Left ventricle myocardium superior (tissue), 1 donor: ENCODE measurements at regions not wholly inside any gene's neighbourhood (a gene's known extent, or its start where the extent isn't known, plus 50 kb on each side); places are given as distances from the start of the nearest gene placed in this dataset.
"Not testable (repeated sequence)": the region's sequence is repeated elsewhere in the genome, so short reads cannot be mapped to it uniquely, and the experiment has no call there.

Experiments used
- ATAC-seq: fragments of 200-7000 bp; cut with Tn5 transposase; one replicate; pipeline ENCODE4 v1.9.1; 2020; ENCODE audit warnings: mild to moderate bottlenecking, moderate library complexity
- DNase-seq: peaks from one replicate; pipeline ENCODE4 v3.0.0-alpha.2; 2020
- intact Hi-C: fragments of 100-400 bp; cut with micrococcal nuclease; formaldehyde crosslinking; loops from one replicate; pipeline ENCODE4 v1.11.0; 2022
- donor health status: DM: no; HTN: yes; CAD: no; lungs with severe emphysema.

GRCh38 chr13:65236841-65237418, 1993.2 kb downstream of the PCDH9 start:
- intact Hi-C loops: no loop called here
- ATAC-seq (no peak), DNase-seq (no peak)

- intact Hi-C loops: no loop called here
- no peak for ATAC-seq
Observed at GRCh38 chr13:65217471-65217995, 2012.6 kb downstream of the PCDH9 start.

GRCh38 chr13:65202845-65203244, 2027.3 kb downstream of the PCDH9 start:
- intact Hi-C loops, ATAC-seq, DNase-seq: not testable (repeated sequence)

More at GRCh38 chr13:65217471-65217995, 2012.6 kb downstream of the PCDH9 start:
- no peak for DNase-seq

- no peak for DNase-seq
- intact Hi-C loops: no loop called here
- no peak for ATAC-seq
Observed at GRCh38 chr13:65188721-65189120, 2041.4 kb downstream of the PCDH9 start.

GRCh38 chr13:65168026-65168425, 2062.1 kb downstream of the PCDH9 start:
- DNase-seq: no peak
- intact Hi-C loops: no loop called here
- no peak for ATAC-seq

- intact Hi-C loops: no loop called here
- DNase-seq (no peak), ATAC-seq (no peak)
Observed at GRCh38 chr13:65166675-65167074, 2063.5 kb downstream of the PCDH9 start.

- DNase-seq: no peak
- ATAC-seq: no peak
- intact Hi-C loops: no loop called here
Observed at GRCh38 chr13:65159803-65160202, 2070.3 kb downstream of the PCDH9 start.

GRCh38 chr13:65155861-65156260, 2074.3 kb downstream of the PCDH9 start:
- intact Hi-C loops: no loop called here
- ATAC-seq (no peak), DNase-seq (no peak)

GRCh38 chr13:65154661-65155447, 2075.3 kb downstream of the PCDH9 start:
- intact Hi-C loops: no loop called here
- DNase-seq (no peak), ATAC-seq (no peak)

GRCh38 chr13:65149687-65150086, 2080.4 kb downstream of the PCDH9 start:
- ATAC-seq (no peak), DNase-seq (no peak)
- intact Hi-C loops: no loop called here

GRCh38 chr13:65143920-65144319, 2086.2 kb downstream of the PCDH9 start:
- DNase-seq (no peak), ATAC-seq (no peak)
- intact Hi-C loops: no loop called here

- no peak for ATAC-seq
- intact Hi-C loops: no loop called here
- no peak for DNase-seq
Observed at GRCh38 chr13:65133094-65133493, 2097.0 kb downstream of the PCDH9 start.

GRCh38 chr13:65125236-65125635, 2104.9 kb downstream of the PCDH9 start:
- DNase-seq (no peak), ATAC-seq (no peak)
- intact Hi-C loops: no loop called here

GRCh38 chr13:65112531-65112941, 2117.6 kb downstream of the PCDH9 start:
- intact Hi-C loops: no loop called here
- ATAC-seq: no peak

GRCh38 chr13:65112123-65112522, 2118.0 kb downstream of the PCDH9 start:
- ATAC-seq (no peak), DNase-seq (no peak)
- intact Hi-C loops: no loop called here

More at GRCh38 chr13:65112531-65112941, 2117.6 kb downstream of the PCDH9 start:
- no peak for DNase-seq

GRCh38 chr13:65111223-65111622, 2118.9 kb downstream of the PCDH9 start:
- ATAC-seq (no peak), DNase-seq (no peak)
- intact Hi-C loops: no loop called here

GRCh38 chr13:65104436-65104835, 2125.7 kb downstream of the PCDH9 start:
- intact Hi-C loops, DNase-seq, ATAC-seq: not testable (repeated sequence)

GRCh38 chr13:65103351-65103750, 2126.8 kb downstream of the PCDH9 start:
- intact Hi-C loops: no loop called here
- no peak for DNase-seq
- ATAC-seq: no peak

GRCh38 chr13:65095161-65096082, 2134.7 kb downstream of the PCDH9 start:
- no peak for DNase-seq
- no peak for ATAC-seq
- intact Hi-C loops: no loop called here

- intact Hi-C loops: no loop called here
- no peak for ATAC-seq
- no peak for DNase-seq
Observed at GRCh38 chr13:65093357-65093756, 2136.8 kb downstream of the PCDH9 start.
